OCI-LY1 (cell line): ENCODE measurements at regions not wholly inside any gene's neighbourhood (a gene's known extent, or its start where the extent isn't known, plus 50 kb on each side); places are given as distances from the start of the nearest gene placed in this dataset.

Source experiments
- H2AFZ ChIP-seq: fragments of 200-600 bp; sonication (generic), shearing (Covaris generic); 2 replicates; pipeline ENCODE4 v1.6.0; 2014; ENCODE audit warnings: antibody characterized with exemption, mild to moderate bottlenecking, low read length
- H3F3A ChIP-seq: fragments of 200-600 bp; sonication (generic), shearing (Covaris generic); 2 replicates; pipeline ENCODE4 v1.6.0; 2014; ENCODE audit warnings: mild to moderate bottlenecking, antibody characterized with exemption, low read length, moderate library complexity; ENCODE audit not compliant: insufficient read depth
- H3K27ac ChIP-seq: fragments of 200-600 bp; sonication (generic); 2 replicates; pipeline ENCODE4 v1.5.1; 2014; ENCODE audit warnings: low read length, mixed run types, mild to moderate bottlenecking, low read depth; ENCODE audit not compliant: poor library complexity, severe bottlenecking
- H3K27me3 ChIP-seq: fragments of 200-600 bp; sonication (generic); 2 replicates; pipeline ENCODE4 v1.6.0; 2014; ENCODE audit warnings: antibody characterized with exemption, mild to moderate bottlenecking, low read length, moderate library complexity; ENCODE audit not compliant: insufficient read depth
- H3K36me3 ChIP-seq: fragments of 200-600 bp; sonication (generic); 2 replicates; pipeline ENCODE4 v1.6.1; 2014; ENCODE audit warnings: mild to moderate bottlenecking, antibody characterized with exemption, low read length, moderate library complexity, mixed read lengths; ENCODE audit not compliant: insufficient read depth
- H3K4me1 ChIP-seq: fragments of 200-600 bp; sonication (generic); 2 replicates; pipeline ENCODE4 v1.5.1; 2014; ENCODE audit warnings: mild to moderate bottlenecking, low read length, moderate library complexity; ENCODE audit not compliant: insufficient read depth, severe bottlenecking
- H3K4me2 ChIP-seq: fragments of 200-600 bp; sonication (generic), shearing (Covaris generic); 2 replicates; pipeline ENCODE4 v1.6.1; 2014; ENCODE audit warnings: low read length
- H3K4me3 ChIP-seq: fragments of 200-600 bp; sonication (generic); 2 replicates; pipeline ENCODE4 v1.5.1; 2014; ENCODE audit warnings: low read length, low read depth, mild to moderate bottlenecking, mixed read lengths; ENCODE audit not compliant: poor library complexity, severe bottlenecking
- H3K79me2 ChIP-seq: fragments of 200-600 bp; shearing (Covaris generic); 2 replicates; pipeline ENCODE4 v1.6.1; 2016; ENCODE audit warnings: mixed run types, low read length, mixed read lengths; ENCODE audit not compliant: insufficient read depth
- H3K9ac ChIP-seq: fragments of 200-600 bp; sonication (generic), shearing (Covaris generic); 2 replicates; pipeline ENCODE4 v1.6.1; 2014; ENCODE audit warnings: mild to moderate bottlenecking, low read length, mixed read lengths
- H3K9me2 ChIP-seq: fragments of 200-600 bp; sonication (generic), shearing (Covaris generic); 2 replicates; pipeline ENCODE4 v1.6.1; 2014; ENCODE audit warnings: low read depth, mild to moderate bottlenecking, low read length, mixed read lengths
- H3K9me3 ChIP-seq: fragments of 200-600 bp; shearing (Covaris generic); 2 replicates; pipeline ENCODE4 v1.6.1; 2014; ENCODE audit warnings: low read length, mixed read lengths
- H4K20me1 ChIP-seq: fragments of 200-600 bp; sonication (generic), shearing (Covaris generic); 2 replicates; pipeline ENCODE4 v1.6.0; 2016; ENCODE audit warnings: mild to moderate bottlenecking, low read length; ENCODE audit not compliant: insufficient read depth
- CTCF ChIP-seq: fragments of 200-600 bp; sonication (generic), shearing (Covaris generic); IDR thresholded peaks from 2 replicates; pipeline ENCODE4 v1.5.1; 2017; ENCODE audit warnings: mild to moderate bottlenecking, antibody characterized with exemption, low read length, moderate library complexity, mixed read lengths
- EZH2 ChIP-seq: fragments of 200-600 bp; sonication (generic), shearing (Covaris generic); IDR thresholded peaks from 2 replicates; pipeline ENCODE4 v1.8.0; 2017; ENCODE audit warnings: borderline replicate concordance, mixed run types, mild to moderate bottlenecking, antibody characterized with exemption, low read length, moderate library complexity, mixed read lengths

- Histone ChIP-seq H3K79me2 (no peaks in the 10 kb centered on the region), H3F3A (no peaks in the 10 kb centered on the region), H3K9me3 (no peaks in the 10 kb centered on the region), H3K4me1 (no peaks in the 10 kb centered on the region), H3K27ac (no peak overlapping the region), H3K27me3 (no peaks in the 10 kb centered on the region), H3K4me3 (no peak overlapping the region), H3K4me2 (no peak overlapping the region), H4K20me1 (no peaks in the 10 kb centered on the region), H3K9me2 (no peaks in the 10 kb centered on the region), H3K9ac (no peak overlapping the region), H3K36me3 (no peaks in the 10 kb centered on the region), H2AFZ (no peak overlapping the region)
- TF ChIP-seq CTCF (no peak), EZH2 (no peak)
Measured at GRCh38 chr2:193461431-193461934, 1266.8 kb upstream of the TMEFF2 start.

DNA sequence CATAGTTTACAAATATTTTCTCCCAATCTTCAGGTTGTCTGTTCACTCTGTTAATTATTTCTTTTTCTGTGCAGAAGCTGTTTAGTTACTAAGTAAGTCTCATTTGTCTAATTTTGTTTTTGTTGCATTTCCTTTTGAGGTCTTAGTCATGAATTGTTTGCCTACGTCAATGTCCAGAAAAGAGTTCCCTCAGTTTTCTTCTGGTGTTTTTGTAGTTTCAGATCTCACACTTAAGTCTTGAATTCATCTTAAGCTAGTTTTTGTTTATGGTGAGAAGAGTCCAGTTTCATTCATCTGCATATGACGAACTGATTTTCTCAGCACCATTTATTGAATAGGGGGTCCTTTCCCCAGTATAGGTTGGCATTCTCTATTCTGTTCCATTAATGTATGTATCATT, 1252.2 kb upstream of the TMEFF2 start:
- Histone ChIP-seq H3K27me3 (no peaks in the 10 kb centered on the region), H3K9ac (no peak overlapping the region), H3K36me3 (no peaks in the 10 kb centered on the region), H2AFZ (no peak overlapping the region), H3K4me2 (no peak overlapping the region), H3K4me3 (no peak overlapping the region), H3K4me1 (no peaks in the 10 kb centered on the region), H3K27ac (no peak overlapping the region), H4K20me1 (no peaks in the 10 kb centered on the region), H3K79me2 (no peaks in the 10 kb centered on the region), H3K9me2 (no peaks in the 10 kb centered on the region), H3F3A (no peaks in the 10 kb centered on the region), H3K9me3 (no peaks in the 10 kb centered on the region)
- TF ChIP-seq CTCF (no peak), EZH2 (no peak)

DNA sequence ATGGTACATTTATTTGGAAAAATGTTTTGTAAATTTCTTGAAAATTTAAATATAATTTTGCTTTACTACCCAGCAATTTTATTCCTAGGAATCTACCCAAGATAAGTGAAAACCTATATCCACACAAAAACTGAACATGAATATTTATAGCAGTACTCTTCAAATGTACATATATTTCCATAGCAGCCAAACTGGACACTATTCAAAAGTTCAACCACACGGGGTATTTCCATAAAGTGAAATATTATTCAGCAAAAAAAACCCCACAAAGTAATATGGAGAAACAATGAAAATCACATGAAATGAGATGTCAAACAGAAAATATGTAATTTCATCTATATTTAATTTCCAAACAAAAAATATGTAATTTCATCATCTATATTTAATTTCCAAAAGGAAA, 1247.6 kb upstream of the TMEFF2 start:
- TF ChIP-seq EZH2 (no peak), CTCF (no peak)
- Histone ChIP-seq H3K4me1 (no peaks in the 10 kb centered on the region), H3F3A (no peaks in the 10 kb centered on the region), H3K4me2 (no peak overlapping the region), H3K9me2 (no peaks in the 10 kb centered on the region), H3K9ac (no peak overlapping the region), H3K36me3 (no peaks in the 10 kb centered on the region), H2AFZ (no peak overlapping the region), H3K27ac (no peak overlapping the region), H3K9me3 (no peaks in the 10 kb centered on the region), H3K27me3 (no peaks in the 10 kb centered on the region), H4K20me1 (no peaks in the 10 kb centered on the region), H3K79me2 (no peaks in the 10 kb centered on the region), H3K4me3 (no peak overlapping the region)
